AG10803 (cell line): ENCODE measurements at regions not wholly inside any gene's neighbourhood (a gene's known extent, or its start where the extent isn't known, plus 50 kb on each side); places are given as distances from the start of the nearest gene placed in this dataset.
A peak's percentile ranks its signal among the peaks of the same experiment; 100 is the strongest.

ENCODE experiments used
- DNase-seq: peaks from one replicate; pipeline ENCODE4 v3.0.0; 2010; ENCODE audit warnings: low read depth
- H3K4me3 ChIP-seq: 2 replicates; pipeline ENCODE4 v1.5.1; 2011; ENCODE audit warnings: mild to moderate bottlenecking, low read length, control low read depth
- TF ChIP-seq, protein P1 (sequence below): conservative IDR thresholded peaks from 2 replicates; pipeline ENCODE4 v1.5.1; 2011; ENCODE audit warnings: mild to moderate bottlenecking, low read length, control low read depth, inconsistent platforms

DNA sequence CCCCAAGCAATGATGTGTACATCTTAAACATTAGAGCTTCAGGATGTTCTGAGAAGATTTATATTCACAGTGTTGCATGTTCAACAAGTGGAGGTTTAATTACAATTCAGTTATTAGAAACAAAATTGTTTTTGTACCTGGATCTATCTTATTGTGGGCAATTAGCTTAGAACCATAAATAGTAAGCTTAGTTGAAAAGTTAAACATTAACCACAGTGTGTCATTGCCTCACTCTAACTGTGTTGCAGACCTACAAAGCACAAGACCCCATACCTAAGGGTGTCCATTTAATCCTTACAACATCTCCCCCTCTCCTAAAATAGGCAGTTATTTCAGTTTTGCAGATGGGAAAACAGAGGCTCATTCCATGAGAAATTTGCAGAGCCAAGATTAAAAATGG, 632.0 kb upstream of the SOX9 start:
- DNase-seq, result no peak
- TF ChIP-seq, protein P1, sequence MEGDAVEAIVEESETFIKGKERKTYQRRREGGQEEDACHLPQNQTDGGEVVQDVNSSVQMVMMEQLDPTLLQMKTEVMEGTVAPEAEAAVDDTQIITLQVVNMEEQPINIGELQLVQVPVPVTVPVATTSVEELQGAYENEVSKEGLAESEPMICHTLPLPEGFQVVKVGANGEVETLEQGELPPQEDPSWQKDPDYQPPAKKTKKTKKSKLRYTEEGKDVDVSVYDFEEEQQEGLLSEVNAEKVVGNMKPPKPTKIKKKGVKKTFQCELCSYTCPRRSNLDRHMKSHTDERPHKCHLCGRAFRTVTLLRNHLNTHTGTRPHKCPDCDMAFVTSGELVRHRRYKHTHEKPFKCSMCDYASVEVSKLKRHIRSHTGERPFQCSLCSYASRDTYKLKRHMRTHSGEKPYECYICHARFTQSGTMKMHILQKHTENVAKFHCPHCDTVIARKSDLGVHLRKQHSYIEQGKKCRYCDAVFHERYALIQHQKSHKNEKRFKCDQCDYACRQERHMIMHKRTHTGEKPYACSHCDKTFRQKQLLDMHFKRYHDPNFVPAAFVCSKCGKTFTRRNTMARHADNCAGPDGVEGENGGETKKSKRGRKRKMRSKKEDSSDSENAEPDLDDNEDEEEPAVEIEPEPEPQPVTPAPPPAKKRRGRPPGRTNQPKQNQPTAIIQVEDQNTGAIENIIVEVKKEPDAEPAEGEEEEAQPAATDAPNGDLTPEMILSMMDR, result no peak
- no peak overlapping the region for H3K4me3 ChIP-seq

- DNase-seq, result peak; percentile 91
- no peak overlapping the region for H3K4me3 ChIP-seq
- TF ChIP-seq, protein P1, result no peak
These were observed 626.6 kb upstream of the SOX9 start for GRCh38 chr17:71494062-71494855.

GRCh38 chr17:71495420-71495819, 625.4 kb upstream of the SOX9 start:
- no peak overlapping the region for H3K4me3 ChIP-seq
- TF ChIP-seq, protein P1, result no peak
- DNase-seq, result no peak

GRCh38 chr17:71496552-71496951, 624.3 kb upstream of the SOX9 start:
- DNase-seq, result peak; percentile 87
- TF ChIP-seq, protein P1, result no peak

GRCh38 chr17:71500761-71501555, 619.9 kb upstream of the SOX9 start:
- TF ChIP-seq, protein P1, result no peak
- no peak overlapping the region for H3K4me3 ChIP-seq
- peak; percentile 79 for DNase-seq

More at GRCh38 chr17:71496552-71496951, 624.3 kb upstream of the SOX9 start:
- H3K4me3 ChIP-seq, result no peak overlapping the region

DNA sequence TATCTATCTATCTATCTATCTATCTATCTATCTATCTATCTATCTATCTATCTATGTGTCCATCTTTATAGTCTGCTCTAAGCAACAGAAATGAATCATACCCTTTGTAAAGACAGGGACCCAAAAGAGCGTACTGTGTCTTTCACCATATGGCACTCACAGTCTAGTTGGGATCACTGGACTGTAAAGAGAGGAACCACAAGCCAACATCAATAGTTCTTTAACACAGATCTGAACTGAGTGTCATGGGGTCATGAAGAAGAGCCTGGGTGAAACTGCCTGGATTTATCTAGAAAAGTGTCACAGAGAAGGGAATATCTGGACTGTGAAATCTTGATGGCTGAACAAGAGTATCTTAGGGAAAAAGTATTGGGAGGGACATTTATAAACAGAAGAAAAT, 619.1 kb upstream of the SOX9 start:
- H3K4me3 ChIP-seq, result no peak overlapping the region
- TF ChIP-seq, protein P1, result no peak
- DNase-seq, result no peak
